ENCODE measurements at regions not wholly inside any gene's neighbourhood (a gene's known extent, or its start where the extent isn't known, plus 50 kb on each side); places are given as distances from the start of the nearest gene placed in this dataset.

- H3K4me1 Mint-ChIP-seq: peaks cover 7 to 15% (median 13%) of the 10 kb centered on the region in 7 donors
- CTCF ChIA-PET: no interaction called here
- ATAC-seq: no peak
Observed at GRCh38 chr6:14286634-14287428, 169.3 kb downstream of the CD83 start.

GRCh38 chr6:14287707-14288106, 170.1 kb downstream of the CD83 start:
- peaks cover 0 to 3% (median 0%) of the 10 kb centered on the region in 5 donors for H3K27me3 Mint-ChIP-seq
- H3K36me3 Mint-ChIP-seq: peaks cover 0 to 3% (median 0%) of the 10 kb centered on the region in 5 donors
- no peak for DNase-seq
- H3K4me1 Mint-ChIP-seq: peaks cover 7 to 15% (median 13%) of the 10 kb centered on the region in 7 donors
- Histone ChIP-seq H3K4me3 (ENCODE audit: low read length) (no peak overlapping the region), H3K27me3 (ENCODE audit: control insufficient read depth in 2 of 2, insufficient read depth in 2 of 2, low read length in 2 of 2) (no peaks in the 10 kb centered on the region), H3K36me3 (ENCODE audit: control insufficient read depth in 2 of 3, insufficient read depth in 3 of 3, low read length in 3 of 3) (no peaks in the 10 kb centered on the region), H3K4me1 (ENCODE audit: control insufficient read depth in 2 of 2, insufficient read depth in 2 of 2, low read length in 2 of 2) (no peaks in the 10 kb centered on the region), H3K27ac (ENCODE audit: low read depth, low read length) (no peak overlapping the region), H3K9me3 (ENCODE audit: control insufficient read depth in 2 of 3, low read length in 3 of 3) (no peaks in the 10 kb centered on the region)
- H3K4me3 Mint-ChIP-seq: no peak overlapping the region
- intact Hi-C loops (cut with micrococcal nuclease): no loop called here
- no peak for ATAC-seq
- ChIA-PET POLR2A (no interaction called here), CTCF (interaction anchor here (0.6 kb wide), 2 partner anchors 635 to 1040 kb away, joined by 3 read pairs; no protein-coding TSS in a partner anchor)
- no peak overlapping the region for H3K27ac Mint-ChIP-seq
- peaks cover 0 to 3% (median 0%) of the 10 kb centered on the region in 11 donors for H3K9me3 Mint-ChIP-seq

More at GRCh38 chr6:14286634-14287428, 169.3 kb downstream of the CD83 start:
- POLR2A ChIA-PET: no interaction called here
- H3K27ac Mint-ChIP-seq: no peak overlapping the region
- intact Hi-C loops (cut with micrococcal nuclease): no loop called here
- no peak for DNase-seq
- Histone ChIP-seq H3K27ac (ENCODE audit: low read depth, low read length) (no peak overlapping the region), H3K27me3 (ENCODE audit: control insufficient read depth in 2 of 2, insufficient read depth in 2 of 2, low read length in 2 of 2) (no peaks in the 10 kb centered on the region), H3K4me3 (ENCODE audit: low read length) (no peak overlapping the region), H3K36me3 (ENCODE audit: control insufficient read depth in 2 of 3, insufficient read depth in 3 of 3, low read length in 3 of 3) (no peaks in the 10 kb centered on the region), H3K4me1 (ENCODE audit: control insufficient read depth in 2 of 2, insufficient read depth in 2 of 2, low read length in 2 of 2) (no peaks in the 10 kb centered on the region), H3K9me3 (ENCODE audit: control insufficient read depth in 2 of 3, low read length in 3 of 3) (no peaks in the 10 kb centered on the region)
- no peak overlapping the region for H3K4me3 Mint-ChIP-seq
- no peaks in the 10 kb centered on the region for H3K27me3 Mint-ChIP-seq
- H3K36me3 Mint-ChIP-seq: peaks cover 0 to 3% (median 0%) of the 10 kb centered on the region in 5 donors
- peaks cover 0 to 3% (median 0%) of the 10 kb centered on the region in 11 donors for H3K9me3 Mint-ChIP-seq

- H3K9me3 Mint-ChIP-seq: peaks cover 0 to 3% (median 0%) of the 10 kb centered on the region in 11 donors
Observed at GRCh38 chr6:14288910-14289309, 171.3 kb downstream of the CD83 start.

GRCh38 chr6:14290041-14290771, 172.6 kb downstream of the CD83 start:
- ATAC-seq (no peak), DNase-seq (no peak)
- peaks cover 0 to 3% (median 0%) of the 10 kb centered on the region in 11 donors for H3K9me3 Mint-ChIP-seq
- intact Hi-C loops (cut with micrococcal nuclease): loop anchor here in 1 of 2 donors (1.0 kb wide), 1 partner anchor 11 kb away; no protein-coding TSS in a partner anchor
- no peaks in the 10 kb centered on the region for H3K36me3 Mint-ChIP-seq
- H3K4me3 ChIP-seq (ENCODE audit: low read length): no peak overlapping the region
- ChIA-PET POLR2A (interaction anchor here (0.6 to 0.9 kb wide), 2 partner anchors 13 to 674 kb away, joined by 3 read pairs; no protein-coding TSS in a partner anchor), CTCF (interaction anchor here (1.0 kb wide), 1 partner anchor 18 kb away, joined by 3 read pairs; no protein-coding TSS in a partner anchor)
- no peaks in the 10 kb centered on the region for H3K4me1 ChIP-seq (ENCODE audit: control insufficient read depth in 2 of 2, insufficient read depth in 2 of 2, low read length in 2 of 2)
- H3K9me3 ChIP-seq (ENCODE audit: control insufficient read depth in 2 of 3, low read length in 3 of 3): no peaks in the 10 kb centered on the region
- peaks cover 0 to 3% (median 0%) of the 10 kb centered on the region in 5 donors for H3K27me3 Mint-ChIP-seq
- H3K4me1 Mint-ChIP-seq: peaks cover 7 to 15% (median 13%) of the 10 kb centered on the region in 7 donors
- peak overlapping the region in 6 of 10 donors; percentile 10 to 63 (median 33) for H3K4me3 Mint-ChIP-seq
- no peaks in the 10 kb centered on the region for H3K27me3 ChIP-seq (ENCODE audit: control insufficient read depth in 2 of 2, insufficient read depth in 2 of 2, low read length in 2 of 2)
- H3K27ac ChIP-seq (ENCODE audit: low read depth, low read length): no peak overlapping the region
- H3K27ac Mint-ChIP-seq: peak overlapping the region in 3 of 9 donors; percentile 13 to 67 (median 33)
- no peaks in the 10 kb centered on the region for H3K36me3 ChIP-seq (ENCODE audit: control insufficient read depth in 2 of 3, insufficient read depth in 3 of 3, low read length in 3 of 3)

More at GRCh38 chr6:14288910-14289309, 171.3 kb downstream of the CD83 start:
- no peaks in the 10 kb centered on the region for H3K9me3 ChIP-seq (ENCODE audit: control insufficient read depth in 2 of 3, low read length in 3 of 3)
- H3K36me3 Mint-ChIP-seq: peaks cover 0 to 3% (median 0%) of the 10 kb centered on the region in 5 donors
- H3K27ac Mint-ChIP-seq: no peak overlapping the region
- no peak overlapping the region for H3K4me3 ChIP-seq (ENCODE audit: low read length)
- no peaks in the 10 kb centered on the region for H3K27me3 ChIP-seq (ENCODE audit: control insufficient read depth in 2 of 2, insufficient read depth in 2 of 2, low read length in 2 of 2)
- intact Hi-C loops (cut with micrococcal nuclease): no loop called here
- POLR2A ChIA-PET: interaction anchor here (0.6 kb wide), 1 partner anchor 421 kb away, joined by 3 read pairs; no protein-coding TSS in a partner anchor
- no peaks in the 10 kb centered on the region for H3K36me3 ChIP-seq (ENCODE audit: control insufficient read depth in 2 of 3, insufficient read depth in 3 of 3, low read length in 3 of 3)
- no peaks in the 10 kb centered on the region for H3K4me1 ChIP-seq (ENCODE audit: control insufficient read depth in 2 of 2, insufficient read depth in 2 of 2, low read length in 2 of 2)
- no peak for ATAC-seq
- peaks cover 7 to 15% (median 13%) of the 10 kb centered on the region in 7 donors for H3K4me1 Mint-ChIP-seq
- CTCF ChIA-PET: no interaction called here
- H3K27ac ChIP-seq (ENCODE audit: low read depth, low read length): no peak overlapping the region
- no peak overlapping the region for H3K4me3 Mint-ChIP-seq
- H3K27me3 Mint-ChIP-seq: peaks cover 0 to 3% (median 0%) of the 10 kb centered on the region in 5 donors
- DNase-seq: no peak

- ChIA-PET POLR2A (interaction anchor here (0.6 to 0.9 kb wide), 2 partner anchors 14 to 674 kb away, joined by 3 read pairs; no protein-coding TSS in a partner anchor), CTCF (interaction anchor here (1.0 kb wide), 1 partner anchor 17 kb away, joined by 3 read pairs; no protein-coding TSS in a partner anchor)
- intact Hi-C loops (cut with micrococcal nuclease): loop anchor here in 1 of 2 donors (1.0 kb wide), 1 partner anchor 12 kb away; no protein-coding TSS in a partner anchor
- ATAC-seq (no peak), DNase-seq (no peak)
- Histone ChIP-seq H3K9me3 (ENCODE audit: control insufficient read depth in 2 of 3, low read length in 3 of 3) (no peaks in the 10 kb centered on the region), H3K27ac (ENCODE audit: low read depth, low read length) (no peak overlapping the region), H3K4me1 (ENCODE audit: control insufficient read depth in 2 of 2, insufficient read depth in 2 of 2, low read length in 2 of 2) (no peaks in the 10 kb centered on the region), H3K36me3 (ENCODE audit: control insufficient read depth in 2 of 3, insufficient read depth in 3 of 3, low read length in 3 of 3) (no peaks in the 10 kb centered on the region), H3K4me3 (ENCODE audit: low read length) (no peak overlapping the region), H3K27me3 (ENCODE audit: control insufficient read depth in 2 of 2, insufficient read depth in 2 of 2, low read length in 2 of 2) (no peaks in the 10 kb centered on the region)
- Mint-ChIP-seq H3K4me1 (peaks cover 7 to 15% (median 13%) of the 10 kb centered on the region in 7 donors), H3K4me3 (peak overlapping the region in 5 of 10 donors; percentile 25 to 63 (median 33)), H3K9me3 (peaks cover 0 to 3% (median 0%) of the 10 kb centered on the region in 11 donors), H3K27ac (peak overlapping the region in 3 of 9 donors; percentile 9 to 67 (median 33)), H3K36me3 (no peaks in the 10 kb centered on the region), H3K27me3 (peaks cover 0 to 3% (median 0%) of the 10 kb centered on the region in 5 donors)
Observed at GRCh38 chr6:14290772-14291330, 173.3 kb downstream of the CD83 start.

- Mint-ChIP-seq H3K27ac (no peak overlapping the region), H3K27me3 (peaks cover 0 to 3% (median 0%) of the 10 kb centered on the region in 5 donors), H3K36me3 (no peaks in the 10 kb centered on the region), H3K4me3 (no peak overlapping the region), H3K4me1 (peaks cover 7 to 15% (median 13%) of the 10 kb centered on the region in 7 donors), H3K9me3 (peaks cover 0 to 3% (median 0%) of the 10 kb centered on the region in 11 donors)
- ATAC-seq (no peak), DNase-seq (no peak)
- Histone ChIP-seq H3K36me3 (ENCODE audit: control insufficient read depth in 2 of 3, insufficient read depth in 3 of 3, low read length in 3 of 3) (no peaks in the 10 kb centered on the region), H3K27ac (ENCODE audit: low read depth, low read length) (no peak overlapping the region), H3K4me1 (ENCODE audit: control insufficient read depth in 2 of 2, insufficient read depth in 2 of 2, low read length in 2 of 2) (no peaks in the 10 kb centered on the region), H3K4me3 (ENCODE audit: low read length) (no peak overlapping the region), H3K27me3 (ENCODE audit: control insufficient read depth in 2 of 2, insufficient read depth in 2 of 2, low read length in 2 of 2) (no peaks in the 10 kb centered on the region), H3K9me3 (ENCODE audit: control insufficient read depth in 2 of 3, low read length in 3 of 3) (no peaks in the 10 kb centered on the region)
- CTCF ChIA-PET: interaction anchor here (1.0 kb wide), 1 partner anchor 16 kb away, joined by 3 read pairs; no protein-coding TSS in a partner anchor
- POLR2A ChIA-PET: interaction anchor here (0.9 kb wide), 1 partner anchor 14 kb away, joined by 3 read pairs; no protein-coding TSS in a partner anchor
- intact Hi-C loops (cut with micrococcal nuclease): no loop called here
Observed at GRCh38 chr6:14291331-14291730, 173.8 kb downstream of the CD83 start.

All from naive thymus-derived CD4-positive, alpha-beta T cell (primary cell).